ENCODE measurements at regions not wholly inside any gene's neighbourhood (a gene's known extent, or its start where the extent isn't known, plus 50 kb on each side); places are given as distances from the start of the nearest gene placed in this dataset.

DNA sequence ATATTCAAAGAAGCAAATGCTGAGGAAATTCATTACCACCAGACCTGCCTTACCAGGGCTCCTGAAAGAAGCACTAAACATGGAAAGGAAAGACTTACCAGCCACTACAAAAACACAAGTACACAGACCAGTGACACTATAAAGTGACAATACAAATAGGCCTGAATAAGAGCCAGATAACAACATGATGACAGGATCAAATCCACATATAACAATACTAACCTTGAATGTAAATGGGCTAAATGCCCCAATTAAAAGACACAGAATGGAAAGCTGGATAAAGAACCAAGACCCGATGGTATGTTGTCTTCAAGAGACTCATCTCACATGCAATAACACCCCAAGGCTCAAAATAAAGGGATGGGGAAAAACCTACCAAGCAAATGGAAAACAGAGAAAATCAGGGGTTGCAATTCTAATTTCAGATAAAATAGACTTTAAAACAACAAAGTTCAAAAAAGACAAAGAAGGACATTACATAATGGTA is 353.4 kb downstream of the LNPK start:
- H4K91ac ChIP-seq (ENCODE audit: low read depth, low read length, poor library complexity): no peak overlapping the region
- no peaks in the 10 kb centered on the region for H3K9me3 ChIP-seq (replicated peaks in 1 of 2; ENCODE audit: control insufficient read depth in 2 of 2, insufficient read depth in 1 of 2, low read depth in 1 of 2, low read length in 2 of 2)
- H2BK15ac ChIP-seq (ENCODE audit: low read length): no peak overlapping the region
- no peak overlapping the region for H2AK5ac ChIP-seq (ENCODE audit: low read depth, low read length)
- no peak overlapping the region for H3K27ac ChIP-seq (replicated peaks; ENCODE audit: low read length)
- DNase-seq (ENCODE audit: low spot score): no peak
- H2BK120ac ChIP-seq (ENCODE audit: low read depth, low read length): no peak overlapping the region
- H3K14ac ChIP-seq (ENCODE audit: low read length): no peak overlapping the region
- no peaks in the 10 kb centered on the region for H3K4me1 ChIP-seq (ENCODE audit: control insufficient read depth in 2 of 2, insufficient read depth in 1 of 2, low read depth in 1 of 2, low read length in 2 of 2)
- no peaks in the 10 kb centered on the region for H3K36me3 ChIP-seq (replicated peaks in 1 of 2; ENCODE audit: control insufficient read depth in 2 of 2, insufficient read depth in 2 of 2, low read length in 2 of 2)
- no peak overlapping the region for H3K9ac ChIP-seq (ENCODE audit: low read depth, low read length, poor library complexity)
- no peak overlapping the region for H3K4me2 ChIP-seq (ENCODE audit: insufficient read depth, low read length, poor library complexity, severe bottlenecking)
- no peak overlapping the region for H2AFZ ChIP-seq (ENCODE audit: low read length)
- no peak overlapping the region for H3K23ac ChIP-seq (ENCODE audit: low read depth, low read length, poor library complexity)
- WGBS, 2 donors (ENCODE audit: extremely low coverage in 2 of 2, insufficient read length in 2 of 2, insufficient replicate concordance in 1 of 2): no CpG with 5 or more reads among the region's 1 CpG
- H3K79me1 ChIP-seq (ENCODE audit: low read depth, low read length): no peaks in the 10 kb centered on the region
- no peak overlapping the region for H3K4me3 ChIP-seq (ENCODE audit: low read length in 2 of 2)
- no peak overlapping the region for H3K4ac ChIP-seq (ENCODE audit: low read length)
- no peaks in the 10 kb centered on the region for H3K27me3 ChIP-seq (ENCODE audit: control insufficient read depth in 3 of 3, insufficient read depth in 3 of 3, low read depth in 1 of 3, low read length in 3 of 3)
- no peak overlapping the region for H3K18ac ChIP-seq (ENCODE audit: low read length)
- H2BK5ac ChIP-seq (ENCODE audit: low read length): no peak overlapping the region
- no peak overlapping the region for H2BK12ac ChIP-seq (ENCODE audit: low read length)
- no peak overlapping the region for H4K8ac ChIP-seq (ENCODE audit: low read depth, low read length)

GRCh38 chr2:175647058-175647457 is 355.0 kb downstream of the LNPK start:
- H3K23ac ChIP-seq (ENCODE audit: low read depth, low read length, poor library complexity): peak overlapping the region; percentile 8
- H3K27me3 ChIP-seq (ENCODE audit: control insufficient read depth in 3 of 3, insufficient read depth in 3 of 3, low read depth in 1 of 3, low read length in 3 of 3): no peaks in the 10 kb centered on the region
- H3K79me1 ChIP-seq (ENCODE audit: low read depth, low read length): no peaks in the 10 kb centered on the region
- no peak for DNase-seq (ENCODE audit: low spot score)
- no peaks in the 10 kb centered on the region for H3K36me3 ChIP-seq (replicated peaks in 1 of 2; ENCODE audit: control insufficient read depth in 2 of 2, insufficient read depth in 2 of 2, low read length in 2 of 2)
- H2AFZ ChIP-seq (ENCODE audit: low read length): no peak overlapping the region
- no peak overlapping the region for H2AK5ac ChIP-seq (ENCODE audit: low read depth, low read length)
- no peak overlapping the region for H3K4me3 ChIP-seq (ENCODE audit: low read length in 2 of 2)
- no peak overlapping the region for H2BK120ac ChIP-seq (ENCODE audit: low read depth, low read length)
- H3K4ac ChIP-seq (ENCODE audit: low read length): no peak overlapping the region
- H2BK12ac ChIP-seq (ENCODE audit: low read length): no peak overlapping the region
- no CpG with 5 or more reads among the region's 2 CpGs for WGBS, 2 donors (ENCODE audit: extremely low coverage in 2 of 2, insufficient read length in 2 of 2, insufficient replicate concordance in 1 of 2)
- H3K9me3 ChIP-seq (replicated peaks in 1 of 2; ENCODE audit: control insufficient read depth in 2 of 2, insufficient read depth in 1 of 2, low read depth in 1 of 2, low read length in 2 of 2): no peaks in the 10 kb centered on the region
- H3K14ac ChIP-seq (ENCODE audit: low read length): peak overlapping the region; percentile 78
- H3K9ac ChIP-seq (ENCODE audit: low read depth, low read length, poor library complexity): no peak overlapping the region
- no peak overlapping the region for H2BK5ac ChIP-seq (ENCODE audit: low read length)
- no peak overlapping the region for H4K8ac ChIP-seq (ENCODE audit: low read depth, low read length)
- H3K18ac ChIP-seq (ENCODE audit: low read length): no peak overlapping the region
- H3K4me2 ChIP-seq (ENCODE audit: insufficient read depth, low read length, poor library complexity, severe bottlenecking): no peak overlapping the region
- H2BK15ac ChIP-seq (ENCODE audit: low read length): no peak overlapping the region
- no peak overlapping the region for H3K27ac ChIP-seq (replicated peaks; ENCODE audit: low read length)
- H3K4me1 ChIP-seq (ENCODE audit: control insufficient read depth in 2 of 2, insufficient read depth in 1 of 2, low read depth in 1 of 2, low read length in 2 of 2): no peaks in the 10 kb centered on the region
- H4K91ac ChIP-seq (ENCODE audit: low read depth, low read length, poor library complexity): peak overlapping the region; percentile 8

DNA sequence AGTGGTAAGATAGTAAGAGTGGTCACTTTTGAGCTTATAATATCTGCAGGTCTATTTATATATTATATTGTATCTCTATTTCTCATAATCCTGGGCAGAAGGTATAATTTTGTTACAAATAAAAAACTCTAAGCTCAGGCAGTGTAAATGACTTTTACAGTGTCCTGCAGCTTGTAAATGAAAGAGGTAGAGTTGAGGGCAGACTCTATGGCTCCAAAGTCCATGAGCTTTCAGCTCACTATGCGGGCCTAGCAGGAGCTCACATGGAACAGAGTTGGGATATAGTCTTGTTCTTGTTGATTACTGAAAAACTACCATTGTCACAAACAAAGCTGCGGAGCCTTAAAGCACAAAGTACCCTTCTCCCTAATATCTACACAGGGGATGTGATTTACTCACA is 361.4 kb downstream of the LNPK start:
- Histone ChIP-seq H3K9ac (ENCODE audit: low read depth, low read length, poor library complexity) (no peak overlapping the region), H3K9me3 (replicated peaks in 1 of 2; ENCODE audit: control insufficient read depth in 2 of 2, insufficient read depth in 1 of 2, low read depth in 1 of 2, low read length in 2 of 2) (no peaks in the 10 kb centered on the region), H3K14ac (ENCODE audit: low read length) (no peak overlapping the region), H2AFZ (ENCODE audit: low read length) (no peak overlapping the region), H2BK5ac (ENCODE audit: low read length) (no peak overlapping the region), H3K4ac (ENCODE audit: low read length) (no peak overlapping the region), H3K4me1 (ENCODE audit: control insufficient read depth in 2 of 2, insufficient read depth in 1 of 2, low read depth in 1 of 2, low read length in 2 of 2) (no peaks in the 10 kb centered on the region), H3K4me3 (ENCODE audit: low read length in 2 of 2) (no peak overlapping the region), H4K8ac (ENCODE audit: low read depth, low read length) (no peak overlapping the region), H4K91ac (ENCODE audit: low read depth, low read length, poor library complexity) (no peak overlapping the region), H3K27ac (replicated peaks; ENCODE audit: low read length) (no peak overlapping the region), H3K36me3 (replicated peaks in 1 of 2; ENCODE audit: control insufficient read depth in 2 of 2, insufficient read depth in 2 of 2, low read length in 2 of 2) (no peaks in the 10 kb centered on the region), H3K23ac (ENCODE audit: low read depth, low read length, poor library complexity) (no peak overlapping the region), H2AK5ac (ENCODE audit: low read depth, low read length) (no peak overlapping the region), H3K27me3 (ENCODE audit: control insufficient read depth in 3 of 3, insufficient read depth in 3 of 3, low read depth in 1 of 3, low read length in 3 of 3) (no peaks in the 10 kb centered on the region), H2BK120ac (ENCODE audit: low read depth, low read length) (no peak overlapping the region), H3K79me1 (ENCODE audit: low read depth, low read length) (no peaks in the 10 kb centered on the region), H2BK15ac (ENCODE audit: low read length) (no peak overlapping the region), H3K18ac (ENCODE audit: low read length) (no peak overlapping the region), H2BK12ac (ENCODE audit: low read length) (no peak overlapping the region), H3K4me2 (ENCODE audit: insufficient read depth, low read length, poor library complexity, severe bottlenecking) (no peak overlapping the region)
- DNase-seq (ENCODE audit: low spot score): no peak
- WGBS, 2 donors (ENCODE audit: extremely low coverage in 2 of 2, insufficient read length in 2 of 2, insufficient replicate concordance in 1 of 2): no CpG with 5 or more reads among the region's 2 CpGs

DNA sequence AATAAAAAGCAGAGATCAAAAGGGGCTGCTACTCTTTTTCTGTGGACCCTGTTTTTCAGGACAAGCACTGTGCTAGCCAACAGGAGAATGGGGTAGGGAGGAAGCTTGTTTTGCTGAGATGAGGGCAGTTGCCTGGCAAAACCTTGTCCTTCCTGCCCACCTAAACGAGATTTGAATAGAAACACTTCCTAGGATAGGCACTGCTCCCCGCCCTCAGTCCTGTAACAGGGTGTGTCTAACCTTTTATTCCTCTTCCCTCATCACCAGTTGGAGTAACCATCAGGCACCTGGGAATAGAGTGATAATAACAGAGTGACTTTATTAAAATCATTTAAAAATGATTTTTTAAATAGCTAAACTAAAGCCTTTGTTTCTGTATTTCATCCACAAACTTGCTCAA is 368.8 kb downstream of the LNPK start:
- H2AFZ ChIP-seq (ENCODE audit: low read length): no peak overlapping the region
- H3K27me3 ChIP-seq (ENCODE audit: control insufficient read depth in 3 of 3, insufficient read depth in 3 of 3, low read depth in 1 of 3, low read length in 3 of 3): peaks cover 0 to 3% (median 0%) of the 10 kb centered on the region in 3 experiments
- no peak overlapping the region for H2BK120ac ChIP-seq (ENCODE audit: low read depth, low read length)
- no peak overlapping the region for H3K4me3 ChIP-seq (ENCODE audit: low read length in 2 of 2)
- no peaks in the 10 kb centered on the region for H3K36me3 ChIP-seq (replicated peaks in 1 of 2; ENCODE audit: control insufficient read depth in 2 of 2, insufficient read depth in 2 of 2, low read length in 2 of 2)
- no peak overlapping the region for H4K91ac ChIP-seq (ENCODE audit: low read depth, low read length, poor library complexity)
- H3K18ac ChIP-seq (ENCODE audit: low read length): no peak overlapping the region
- H3K23ac ChIP-seq (ENCODE audit: low read depth, low read length, poor library complexity): no peak overlapping the region
- H3K14ac ChIP-seq (ENCODE audit: low read length): no peak overlapping the region
- no peak overlapping the region for H3K4ac ChIP-seq (ENCODE audit: low read length)
- no peak overlapping the region for H3K27ac ChIP-seq (replicated peaks; ENCODE audit: low read length)
- no peaks in the 10 kb centered on the region for H3K4me1 ChIP-seq (ENCODE audit: control insufficient read depth in 2 of 2, insufficient read depth in 1 of 2, low read depth in 1 of 2, low read length in 2 of 2)
- H2AK5ac ChIP-seq (ENCODE audit: low read depth, low read length): no peak overlapping the region
- no peak overlapping the region for H2BK5ac ChIP-seq (ENCODE audit: low read length)
- H2BK12ac ChIP-seq (ENCODE audit: low read length): no peak overlapping the region
- no CpG with 5 or more reads among the region's 2 CpGs for WGBS, 2 donors (ENCODE audit: extremely low coverage in 2 of 2, insufficient read length in 2 of 2, insufficient replicate concordance in 1 of 2)
- no peak overlapping the region for H4K8ac ChIP-seq (ENCODE audit: low read depth, low read length)
- DNase-seq (ENCODE audit: low spot score): no peak
- H3K79me1 ChIP-seq (ENCODE audit: low read depth, low read length): no peaks in the 10 kb centered on the region
- H3K9me3 ChIP-seq (replicated peaks in 1 of 2; ENCODE audit: control insufficient read depth in 2 of 2, insufficient read depth in 1 of 2, low read depth in 1 of 2, low read length in 2 of 2): no peaks in the 10 kb centered on the region
- H2BK15ac ChIP-seq (ENCODE audit: low read length): no peak overlapping the region
- no peak overlapping the region for H3K4me2 ChIP-seq (ENCODE audit: insufficient read depth, low read length, poor library complexity, severe bottlenecking)
- no peak overlapping the region for H3K9ac ChIP-seq (ENCODE audit: low read depth, low read length, poor library complexity)

Data from neuronal stem cell (in vitro differentiated cells).